ENCODE measurements at regions not wholly inside any gene's neighbourhood (a gene's known extent, or its start where the extent isn't known, plus 50 kb on each side); places are given as distances from the start of the nearest gene placed in this dataset.
"Not testable (repeated sequence)": the region's sequence is repeated elsewhere in the genome, so short reads cannot be mapped to it uniquely, and the experiment has no call there.

DNA sequence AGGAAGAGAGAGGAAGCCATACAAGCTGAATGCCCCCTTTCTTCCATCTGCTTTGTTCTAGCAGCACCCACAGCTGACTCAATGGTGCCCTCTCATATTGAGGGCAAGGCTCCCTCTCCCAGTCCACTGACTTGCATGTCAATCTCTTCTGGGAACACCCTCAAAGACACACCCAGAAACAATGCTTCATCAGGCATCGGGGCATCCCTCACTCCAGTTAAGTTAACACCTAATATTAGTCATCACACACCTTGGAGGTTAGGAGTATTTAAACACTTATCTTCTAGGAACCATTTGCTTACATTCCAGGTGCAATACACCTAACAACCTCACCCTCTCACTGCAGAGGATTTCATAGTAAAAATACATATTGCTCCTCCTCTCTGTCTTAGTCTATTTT is 993.5 kb upstream of the DDX18 start:
- Mint-ChIP-seq H3K4me1 (no peaks in the 10 kb centered on the region), H3K27ac (no peak overlapping the region), H3K9me3 (peaks cover 16% of the 10 kb centered on the region), H3K36me3 (no peaks in the 10 kb centered on the region), H3K4me3 (no peak overlapping the region)
- ATAC-seq = no peak
- DNase-seq (ENCODE audit: low spot score in 2 of 2) = no peak

- not testable (repeated sequence) for H3K4me3 Mint-ChIP-seq, H3K4me1 Mint-ChIP-seq, ATAC-seq
Observed at GRCh38 chr2:116829543-116829942, 984.9 kb upstream of the DDX18 start.

GRCh38 chr2:116832148-116832547 is 982.3 kb upstream of the DDX18 start:
- ATAC-seq = no peak
- H3K4me3 Mint-ChIP-seq = no peak overlapping the region

More at GRCh38 chr2:116829543-116829942, 984.9 kb upstream of the DDX18 start:
- not testable (repeated sequence) for DNase-seq (ENCODE audit: low spot score in 2 of 2); H3K9me3 Mint-ChIP-seq; H3K27ac Mint-ChIP-seq; H3K36me3 Mint-ChIP-seq

DNA sequence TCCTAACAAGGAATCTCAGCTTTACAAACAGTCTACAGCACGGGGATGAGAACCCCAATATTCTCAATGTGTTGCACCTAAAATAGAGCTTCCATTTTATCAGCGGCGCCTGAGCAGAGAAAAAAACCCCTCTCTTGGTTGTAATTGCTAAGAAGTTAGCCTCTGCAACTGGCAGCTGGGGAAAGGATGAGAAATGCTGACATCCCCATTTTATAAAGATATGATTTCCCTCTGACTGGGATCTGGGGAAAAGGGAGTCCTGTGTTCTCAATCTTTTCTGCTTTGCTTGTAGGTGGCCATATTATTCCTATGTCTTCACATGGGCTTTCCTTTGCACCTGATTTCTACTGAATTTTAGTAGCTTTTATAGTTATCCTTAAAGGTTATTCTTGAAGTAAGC is 981.4 kb upstream of the DDX18 start:
- H3K27ac Mint-ChIP-seq = no peak overlapping the region
- H3K4me1 Mint-ChIP-seq = no peaks in the 10 kb centered on the region
- H3K4me3 Mint-ChIP-seq = no peak overlapping the region
- H3K36me3 Mint-ChIP-seq = no peaks in the 10 kb centered on the region
- H3K9me3 Mint-ChIP-seq = peaks cover 8% of the 10 kb centered on the region
- DNase-seq (ENCODE audit: low spot score in 2 of 2) = no peak
- no peak for ATAC-seq

More at GRCh38 chr2:116832148-116832547, 982.3 kb upstream of the DDX18 start:
- no peak for DNase-seq (ENCODE audit: low spot score in 2 of 2)
- Mint-ChIP-seq H3K36me3 (no peaks in the 10 kb centered on the region), H3K27ac (no peak overlapping the region), H3K4me1 (no peaks in the 10 kb centered on the region), H3K9me3 (peaks cover 8% of the 10 kb centered on the region)

DNA sequence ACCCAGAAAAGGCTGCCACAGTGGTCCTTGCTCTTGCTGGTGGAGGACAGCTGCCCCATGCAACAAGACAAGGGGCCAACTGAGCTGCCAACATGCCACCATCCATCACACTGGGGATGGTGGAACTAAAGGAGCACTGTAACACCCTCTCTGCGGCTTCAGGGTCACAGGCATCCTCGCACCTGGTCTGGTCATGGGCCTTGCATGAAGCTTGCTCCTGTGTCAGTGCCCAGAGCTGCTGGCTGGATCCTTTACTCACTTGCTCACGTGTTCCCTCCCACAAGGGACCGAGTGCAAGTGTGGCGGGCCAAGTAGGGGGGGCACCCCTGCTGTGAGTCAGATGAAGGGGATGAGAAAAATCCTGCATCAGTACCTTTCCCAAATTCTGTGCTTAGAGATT is 972.3 kb upstream of the DDX18 start:
- ATAC-seq (no peak), DNase-seq (ENCODE audit: low spot score in 2 of 2) (no peak)
- Mint-ChIP-seq H3K9me3 (peaks cover 22% of the 10 kb centered on the region), H3K4me1 (no peaks in the 10 kb centered on the region), H3K27ac (no peak overlapping the region), H3K36me3 (no peaks in the 10 kb centered on the region), H3K4me3 (no peak overlapping the region)

DNA sequence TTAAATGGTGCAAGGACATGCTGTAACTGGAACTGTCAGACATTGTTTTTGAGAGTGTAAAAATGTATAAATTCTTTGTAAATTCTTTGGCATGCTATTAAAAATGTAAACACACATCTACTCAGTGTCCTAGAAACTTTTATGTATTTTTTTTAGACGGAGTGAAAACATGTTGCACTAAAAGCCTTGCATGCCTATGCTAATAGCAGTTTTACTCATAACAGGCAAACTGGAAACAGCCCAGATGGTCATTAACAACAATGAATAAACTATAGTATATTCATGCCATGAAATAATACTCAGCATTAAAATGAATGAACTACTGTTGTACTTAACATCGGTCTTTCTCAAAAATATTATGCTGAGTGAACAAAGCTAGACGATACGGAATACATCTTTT is 954.8 kb upstream of the DDX18 start:
- ATAC-seq (no peak), DNase-seq (ENCODE audit: low spot score in 2 of 2) (no peak)
- Mint-ChIP-seq H3K4me1 (no peaks in the 10 kb centered on the region), H3K4me3 (no peak overlapping the region), H3K27ac (no peak overlapping the region), H3K9me3 (peaks cover 11% of the 10 kb centered on the region), H3K36me3 (no peaks in the 10 kb centered on the region)

GRCh38 chr2:116874021-116874420 is 940.5 kb upstream of the DDX18 start:
- Mint-ChIP-seq H3K36me3 (no peaks in the 10 kb centered on the region), H3K27ac (no peak overlapping the region), H3K4me1 (no peaks in the 10 kb centered on the region), H3K4me3 (no peak overlapping the region), H3K9me3 (peaks cover 35% of the 10 kb centered on the region)
- ATAC-seq (no peak), DNase-seq (ENCODE audit: low spot score in 2 of 2) (no peak)

DNA sequence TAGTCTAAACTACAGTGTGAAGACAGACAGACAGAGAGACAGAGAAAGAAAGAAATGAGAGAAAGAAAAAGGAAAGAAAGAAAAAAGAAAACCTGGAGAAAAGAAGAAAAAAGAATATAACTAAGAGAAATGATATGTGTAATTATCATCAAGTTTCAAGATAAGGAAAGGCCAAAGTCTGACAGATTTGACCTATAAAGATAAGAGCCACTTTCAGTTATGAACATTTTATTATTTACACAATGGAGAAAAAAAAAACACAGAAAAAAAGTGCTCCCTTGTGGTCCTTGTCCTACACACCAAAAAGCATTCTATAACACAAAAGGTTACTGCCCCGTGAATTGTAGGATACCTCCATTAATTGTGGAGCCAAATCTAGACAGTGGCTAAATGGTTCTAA is 937.2 kb upstream of the DDX18 start:
- H3K4me1 Mint-ChIP-seq = no peaks in the 10 kb centered on the region
- H3K36me3 Mint-ChIP-seq = no peaks in the 10 kb centered on the region
- no peak overlapping the region for H3K4me3 Mint-ChIP-seq
- H3K9me3 Mint-ChIP-seq = peaks cover 28% of the 10 kb centered on the region
- no peak for ATAC-seq
- DNase-seq (ENCODE audit: low spot score in 2 of 2) = no peak
- H3K27ac Mint-ChIP-seq = no peak overlapping the region

DNA sequence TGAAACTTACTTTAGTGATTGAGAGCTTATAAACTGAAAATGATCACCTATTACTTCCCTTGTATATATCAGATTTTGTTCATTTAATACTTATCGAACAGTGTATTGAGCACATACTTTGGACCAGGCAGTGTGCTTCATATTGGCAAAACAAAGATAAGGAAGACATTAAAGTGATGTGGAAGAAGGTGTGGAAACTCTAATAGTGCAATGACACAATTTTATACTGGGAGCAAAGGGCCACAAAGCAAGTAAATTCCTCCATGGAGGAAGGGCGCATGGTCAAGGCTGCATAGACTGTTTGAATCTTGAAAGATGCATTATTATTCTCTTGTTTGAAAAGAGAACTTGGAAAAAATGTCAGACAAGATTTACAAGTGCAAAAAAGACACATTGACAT is 936.5 kb upstream of the DDX18 start:
- peaks cover 24% of the 10 kb centered on the region for H3K9me3 Mint-ChIP-seq
- ATAC-seq = no peak
- H3K4me1 Mint-ChIP-seq = no peaks in the 10 kb centered on the region
- H3K27ac Mint-ChIP-seq = no peak overlapping the region
- H3K4me3 Mint-ChIP-seq = no peak overlapping the region
- DNase-seq (ENCODE audit: low spot score in 2 of 2) = no peak
- no peaks in the 10 kb centered on the region for H3K36me3 Mint-ChIP-seq

- Mint-ChIP-seq H3K9me3 (peaks cover 24% of the 10 kb centered on the region), H3K4me1 (no peaks in the 10 kb centered on the region), H3K4me3 (no peak overlapping the region), H3K27ac (no peak overlapping the region), H3K36me3 (no peaks in the 10 kb centered on the region)
- DNase-seq (ENCODE audit: low spot score in 2 of 2) (no peak), ATAC-seq (no peak)
Observed at GRCh38 chr2:116879650-116880160, 934.8 kb upstream of the DDX18 start.

- no peak for ATAC-seq
- no peaks in the 10 kb centered on the region for H3K4me1 Mint-ChIP-seq
- H3K27ac Mint-ChIP-seq = no peak overlapping the region
- H3K4me3 Mint-ChIP-seq = no peak overlapping the region
- DNase-seq (ENCODE audit: low spot score in 2 of 2) = no peak
- H3K36me3 Mint-ChIP-seq = no peaks in the 10 kb centered on the region
- peaks cover 18% of the 10 kb centered on the region for H3K9me3 Mint-ChIP-seq
Observed at GRCh38 chr2:116891191-116891590, 923.3 kb upstream of the DDX18 start.

DNA sequence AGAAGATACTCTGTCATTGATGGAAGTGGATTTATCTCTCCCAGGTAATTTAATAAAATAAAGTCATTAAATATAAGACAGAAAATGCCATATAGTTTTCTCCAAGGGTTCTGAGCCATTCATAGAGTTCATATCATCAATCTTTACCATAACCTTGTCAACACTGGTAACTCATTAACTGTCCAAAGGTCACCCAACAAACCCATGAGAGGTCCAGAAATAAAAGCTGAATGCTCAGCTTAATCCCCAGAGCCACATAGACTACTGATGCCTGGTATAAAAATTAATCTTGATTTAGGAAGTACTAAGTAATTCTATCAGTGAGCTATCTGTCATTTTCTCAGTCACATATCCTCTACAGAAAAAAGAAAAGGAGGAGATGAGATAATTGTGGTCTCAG is 903.0 kb upstream of the DDX18 start:
- Mint-ChIP-seq H3K27ac (no peak overlapping the region), H3K9me3 (peaks cover 18% of the 10 kb centered on the region), H3K4me3 (no peak overlapping the region), H3K36me3 (no peaks in the 10 kb centered on the region), H3K4me1 (no peaks in the 10 kb centered on the region)
- ATAC-seq (no peak), DNase-seq (ENCODE audit: low spot score in 2 of 2) (no peak)

DNA sequence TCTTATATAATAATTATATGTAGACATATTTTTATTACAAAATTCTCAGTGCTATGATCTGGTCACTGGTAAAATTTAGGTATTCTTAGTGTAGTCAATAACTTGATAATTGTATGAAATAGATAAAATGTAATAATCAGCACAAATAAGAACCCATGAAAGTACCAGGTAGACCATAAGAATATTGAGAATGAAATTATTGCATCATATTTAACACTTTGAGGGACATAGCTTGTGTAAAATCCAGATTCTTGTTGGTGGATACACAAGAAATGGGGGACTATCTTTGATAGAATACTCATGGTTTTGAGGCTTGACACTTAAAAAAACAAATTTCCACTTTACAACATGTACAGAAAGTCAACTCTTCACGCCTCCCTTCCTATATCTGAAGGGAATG is 898.8 kb upstream of the DDX18 start:
- H3K9me3 Mint-ChIP-seq = peaks cover 16% of the 10 kb centered on the region
- DNase-seq (ENCODE audit: low spot score in 2 of 2) = no peak

GRCh38 chr2:116917196-116917595 is 897.3 kb upstream of the DDX18 start:
- ATAC-seq (no peak), DNase-seq (ENCODE audit: low spot score in 2 of 2) (no peak)
- Mint-ChIP-seq H3K4me3 (no peak overlapping the region), H3K27ac (no peak overlapping the region), H3K36me3 (no peaks in the 10 kb centered on the region), H3K9me3 (peaks cover 15% of the 10 kb centered on the region), H3K4me1 (no peaks in the 10 kb centered on the region)

More for the DNA sequence above, 898.8 kb upstream of the DDX18 start:
- H3K36me3 Mint-ChIP-seq = no peaks in the 10 kb centered on the region
- H3K4me3 Mint-ChIP-seq = no peak overlapping the region
- H3K27ac Mint-ChIP-seq = no peak overlapping the region
- no peaks in the 10 kb centered on the region for H3K4me1 Mint-ChIP-seq
- ATAC-seq = no peak

- H3K4me1 Mint-ChIP-seq = no peaks in the 10 kb centered on the region
- no peak overlapping the region for H3K27ac Mint-ChIP-seq
- no peak for DNase-seq (ENCODE audit: low spot score in 2 of 2)
- no peak overlapping the region for H3K4me3 Mint-ChIP-seq
- no peak for ATAC-seq
- peaks cover 10% of the 10 kb centered on the region for H3K9me3 Mint-ChIP-seq
- H3K36me3 Mint-ChIP-seq = no peaks in the 10 kb centered on the region
Observed at GRCh38 chr2:116918574-116918973, 895.9 kb upstream of the DDX18 start.

DNA sequence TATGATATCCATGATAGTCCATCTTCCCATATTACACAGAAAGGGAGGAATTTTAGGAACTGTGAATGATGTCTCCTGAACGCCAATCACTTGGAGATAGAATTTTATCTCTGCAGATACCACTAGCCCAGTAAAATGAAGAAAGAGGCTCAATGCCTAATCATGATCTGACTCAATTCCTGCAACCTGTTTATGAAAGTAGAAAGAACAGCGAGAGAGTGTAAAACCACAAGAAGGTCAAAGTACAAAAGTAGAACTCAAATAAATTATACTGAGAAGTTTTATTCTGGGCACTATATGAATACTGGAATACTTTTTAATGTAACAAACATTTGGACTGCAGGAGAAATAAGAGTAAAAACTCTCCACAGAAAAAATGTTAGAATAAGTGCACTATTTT is 892.1 kb upstream of the DDX18 start:
- no peak overlapping the region for H3K27ac Mint-ChIP-seq
- no peak overlapping the region for H3K4me3 Mint-ChIP-seq
- ATAC-seq = no peak
- no peak for DNase-seq (ENCODE audit: low spot score in 2 of 2)
- no peaks in the 10 kb centered on the region for H3K36me3 Mint-ChIP-seq
- peaks cover 9% of the 10 kb centered on the region for H3K9me3 Mint-ChIP-seq
- H3K4me1 Mint-ChIP-seq = no peaks in the 10 kb centered on the region

DNA sequence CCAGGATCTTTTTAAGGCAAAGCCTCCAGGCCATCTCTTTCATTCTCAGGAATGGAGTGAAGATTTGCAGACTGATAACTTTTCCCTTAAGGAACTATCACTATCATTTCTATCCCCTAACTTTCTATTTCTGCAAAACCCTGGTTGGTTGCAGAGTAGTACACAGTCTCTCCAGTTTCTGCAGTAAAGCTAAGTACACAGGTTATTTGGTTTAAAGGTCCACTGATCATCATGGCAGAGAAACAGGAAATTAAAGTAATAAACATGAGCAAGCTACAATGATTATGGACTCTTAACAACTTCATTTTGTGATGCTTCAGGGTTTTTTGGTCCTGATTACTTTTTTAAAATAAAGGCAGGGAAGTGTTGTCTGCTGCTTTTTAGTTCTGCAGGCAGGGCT is 890.0 kb upstream of the DDX18 start:
- H3K27ac Mint-ChIP-seq = no peak overlapping the region

More for the DNA sequence above, 890.0 kb upstream of the DDX18 start:
- Mint-ChIP-seq H3K4me3 (no peak overlapping the region), H3K4me1 (no peaks in the 10 kb centered on the region), H3K36me3 (no peaks in the 10 kb centered on the region), H3K9me3 (peaks cover 16% of the 10 kb centered on the region)
- ATAC-seq = no peak
- DNase-seq (ENCODE audit: low spot score in 2 of 2) = no peak
